Upper lobe of left lung (tissue), 6 donors: ENCODE measurements at regions not wholly inside any gene's neighbourhood (a gene's known extent, or its start where the extent isn't known, plus 50 kb on each side); places are given as distances from the start of the nearest gene placed in this dataset.

ENCODE experiments used
- ATAC-seq, 2 donors: fragments of 200-7000 bp; cut with Tn5 transposase; one replicate each; pipeline ENCODE4 v1.9.1; 2022; ENCODE audit warnings: mild to moderate bottlenecking in 2 of 2, moderate library complexity in 2 of 2; ENCODE audit not compliant: low FRiP score in 2 of 2
- DNase-seq, 2 donors: peaks; one replicate each; pipeline ENCODE4 v3.0.0-alpha.2; 2019 to 2020
- H3K27ac ChIP-seq, 4 donors: fragments of 200-600 bp; sonication (generic); one replicate each; pipeline ENCODE4 v1.5.1; 2016 to 2019
- H3K27me3 ChIP-seq, 4 donors: fragments of 200-600 bp; sonication (generic); one replicate each; pipeline ENCODE4 v1.5.1; 2017 to 2019
- H3K36me3 ChIP-seq, 4 donors: fragments of 200-600 bp; sonication (generic); one replicate each; pipeline ENCODE4 v1.5.1; 2016 to 2019
- H3K4me1 ChIP-seq, 4 donors: fragments of 200-600 bp; sonication (generic); one replicate each; pipeline ENCODE4 v1.5.1; 2018 to 2019
- H3K4me3 ChIP-seq, 4 donors: fragments of 200-600 bp; sonication (generic); one replicate each; pipeline ENCODE4 v1.5.1; 2017 to 2019; ENCODE audit warnings: mild to moderate bottlenecking in 2 of 4, moderate library complexity in 1 of 4
- H3K9me3 ChIP-seq, 4 donors: fragments of 200-600 bp; sonication (generic); one replicate each; pipeline ENCODE4 v1.5.1; 2018 to 2019
- EP300 ChIP-seq, 4 donors: sonication (generic); formaldehyde crosslinking; IDR thresholded peaks; one replicate each; pipeline ENCODE4 v1.5.1; 2017; ENCODE audit warnings: antibody characterized with exemption in 4 of 4, control low read depth in 2 of 4
- POLR2A ChIP-seq, 4 donors: fragments of 450-650 bp; IDR thresholded peaks; one replicate each; pipeline ENCODE4 v1.5.1; 2016 to 2017; ENCODE audit warnings: antibody characterized with exemption in 4 of 4, mild to moderate bottlenecking in 2 of 4
- POLR2AphosphoS5 ChIP-seq, 2 donors: sonication (generic); formaldehyde crosslinking; IDR thresholded peaks; one replicate each; pipeline ENCODE4 v1.5.1; 2017; ENCODE audit warnings: antibody characterized with exemption in 2 of 2
- WGBS, 2 donors: methylation state at CpG; one replicate each; pipeline ENCODE4 v1.1.5; 2017 to 2018; 5-methylcytosine and 5-hydroxymethylcytosine counted together
- TF ChIP-seq, protein P1 (sequence below), 6 experiments: fragments of 450-650 bp in 4 of 6; fragments of 200-600 bp in 2 of 6; sonication (generic) in 2 of 6; IDR thresholded peaks; one replicate each; pipeline ENCODE4 v1.5.1; 2016 to 2019; ENCODE audit warnings: antibody characterized with exemption in 6 of 6
- donor health status: DM: no; HTN: no; CAD: no; lungs with moderate emphysema.
- donor health status: DM: no; HTN: yes; CAD: no; lungs with severe emphysema.

DNA sequence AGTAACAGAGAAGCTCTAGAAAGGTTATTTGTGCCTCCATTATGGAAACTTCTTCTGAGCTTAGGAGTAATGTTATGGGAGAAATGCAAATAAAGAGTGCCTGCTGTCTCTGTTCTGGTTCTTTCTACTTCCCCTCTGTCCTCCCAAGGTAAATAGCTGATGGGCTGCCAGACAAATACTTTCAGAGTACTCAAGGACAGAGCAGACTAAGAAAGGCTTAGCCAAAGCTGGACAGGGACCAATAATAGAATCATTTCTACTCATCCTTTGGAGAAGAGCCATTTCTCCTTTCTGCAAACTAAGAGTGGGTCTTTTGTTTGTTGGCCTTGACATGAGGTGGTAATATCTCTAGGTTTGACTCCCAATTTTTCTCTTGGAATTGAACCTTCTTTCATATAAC, 136.1 kb downstream of the MID1IP1 start:
- H3K36me3 ChIP-seq = no peaks in the 10 kb centered on the region
- H3K9me3 ChIP-seq = no peaks in the 10 kb centered on the region
- TF ChIP-seq POLR2A (IDR thresholded peaks at IDR 0.05) (no peak), POLR2AphosphoS5 (IDR thresholded peaks at IDR 0.05) (no peak)
- H3K27ac ChIP-seq = no peak overlapping the region
- ATAC-seq (no peak), DNase-seq (no peak)
- H3K4me1 ChIP-seq = peaks cover 0 to 3% (median 0%) of the 10 kb centered on the region in 4 donors
- H3K4me3 ChIP-seq = no peak overlapping the region
- no peaks in the 10 kb centered on the region for H3K27me3 ChIP-seq

DNA sequence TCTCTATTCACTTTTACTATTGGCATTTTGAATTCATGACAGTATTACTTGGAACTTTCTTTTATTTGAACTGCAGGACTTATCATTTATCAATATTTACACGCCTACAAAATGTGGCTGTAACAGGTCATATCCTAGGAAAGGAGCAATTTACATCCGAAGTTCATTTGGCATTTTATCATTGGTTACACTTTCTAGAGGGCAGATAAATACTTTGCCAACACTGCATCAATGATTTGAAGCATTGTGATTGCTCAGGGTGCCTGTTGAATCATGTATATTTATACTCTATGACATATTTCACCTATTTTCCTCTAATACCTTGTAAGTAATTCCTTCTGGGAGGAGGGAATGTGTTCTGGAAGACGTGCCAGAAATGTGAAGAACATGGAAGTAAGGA, 136.7 kb downstream of the MID1IP1 start:
- TF ChIP-seq, protein P1, sequence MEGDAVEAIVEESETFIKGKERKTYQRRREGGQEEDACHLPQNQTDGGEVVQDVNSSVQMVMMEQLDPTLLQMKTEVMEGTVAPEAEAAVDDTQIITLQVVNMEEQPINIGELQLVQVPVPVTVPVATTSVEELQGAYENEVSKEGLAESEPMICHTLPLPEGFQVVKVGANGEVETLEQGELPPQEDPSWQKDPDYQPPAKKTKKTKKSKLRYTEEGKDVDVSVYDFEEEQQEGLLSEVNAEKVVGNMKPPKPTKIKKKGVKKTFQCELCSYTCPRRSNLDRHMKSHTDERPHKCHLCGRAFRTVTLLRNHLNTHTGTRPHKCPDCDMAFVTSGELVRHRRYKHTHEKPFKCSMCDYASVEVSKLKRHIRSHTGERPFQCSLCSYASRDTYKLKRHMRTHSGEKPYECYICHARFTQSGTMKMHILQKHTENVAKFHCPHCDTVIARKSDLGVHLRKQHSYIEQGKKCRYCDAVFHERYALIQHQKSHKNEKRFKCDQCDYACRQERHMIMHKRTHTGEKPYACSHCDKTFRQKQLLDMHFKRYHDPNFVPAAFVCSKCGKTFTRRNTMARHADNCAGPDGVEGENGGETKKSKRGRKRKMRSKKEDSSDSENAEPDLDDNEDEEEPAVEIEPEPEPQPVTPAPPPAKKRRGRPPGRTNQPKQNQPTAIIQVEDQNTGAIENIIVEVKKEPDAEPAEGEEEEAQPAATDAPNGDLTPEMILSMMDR (IDR thresholded peaks at IDR 0.05) = no peak
- TF ChIP-seq EP300 (IDR thresholded peaks at IDR 0.05) (no peak), POLR2AphosphoS5 (IDR thresholded peaks at IDR 0.05) (no peak), POLR2A (IDR thresholded peaks at IDR 0.05) (no peak)
- Histone ChIP-seq H3K27ac (no peak overlapping the region), H3K9me3 (peaks cover 0 to 1% (median 0%) of the 10 kb centered on the region in 4 donors), H3K27me3 (no peaks in the 10 kb centered on the region), H3K4me3 (no peak overlapping the region), H3K4me1 (peaks cover 0 to 3% (median 0%) of the 10 kb centered on the region in 4 donors), H3K36me3 (no peaks in the 10 kb centered on the region)
- DNase-seq (no peak), ATAC-seq (no peak)
- 49 to 76% methylated on average over 3 of the region's 3 CpGs for WGBS, 2 donors

DNA sequence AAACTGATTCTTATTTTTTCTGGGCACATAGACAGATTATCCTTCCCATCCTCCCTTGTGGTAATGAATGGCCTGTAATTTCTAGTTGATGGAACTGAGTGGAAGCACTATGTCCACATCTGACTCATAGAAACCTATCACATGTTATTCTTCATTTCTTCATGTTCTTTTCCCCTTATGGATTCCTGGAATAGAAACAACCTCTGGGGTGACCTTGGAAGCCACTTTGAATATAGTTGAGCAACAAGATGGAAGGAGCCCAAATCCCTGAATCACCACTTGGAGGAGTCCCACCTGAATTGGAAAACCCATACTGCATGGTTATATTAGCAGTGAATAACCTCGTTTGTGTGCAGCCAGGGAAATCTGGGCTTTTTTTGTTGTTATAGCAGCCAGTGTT, 137.8 kb downstream of the MID1IP1 start:
- TF ChIP-seq POLR2AphosphoS5 (IDR thresholded peaks at IDR 0.05) (peak in 1 of 2 donors; percentile 38), POLR2A (IDR thresholded peaks at IDR 0.05) (no peak), EP300 (IDR thresholded peaks at IDR 0.05) (peak in 2 of 4 donors; percentile 21 to 65)
- H3K4me1 ChIP-seq = peaks cover 0 to 3% (median 0%) of the 10 kb centered on the region in 4 donors
- 18 to 45% methylated on average over 1 of the region's 1 CpG for WGBS, 2 donors

DNA sequence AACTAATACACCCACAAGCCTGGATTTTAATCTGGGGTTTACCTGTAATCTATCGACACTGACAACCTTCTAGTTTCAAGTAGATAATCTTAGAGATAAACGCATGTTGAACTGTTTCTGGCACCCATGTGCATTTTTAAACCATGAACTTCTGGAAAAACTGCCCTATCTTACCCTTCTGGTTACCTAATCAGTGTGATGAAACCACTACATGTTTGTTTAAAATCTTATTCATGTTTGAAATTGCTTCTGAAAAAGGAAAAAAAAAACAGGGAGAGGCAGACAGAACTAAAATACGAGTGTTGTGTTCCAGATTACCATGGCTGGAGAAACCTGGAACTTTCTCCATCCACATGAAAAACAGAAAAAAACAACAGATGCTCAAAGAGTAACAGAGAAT, 139.3 kb downstream of the MID1IP1 start:
- peaks cover 0 to 3% (median 0%) of the 10 kb centered on the region in 4 donors for H3K4me1 ChIP-seq
- no peaks in the 10 kb centered on the region for H3K27me3 ChIP-seq
- DNase-seq (no peak), ATAC-seq (no peak)
- no peaks in the 10 kb centered on the region for H3K36me3 ChIP-seq
- peaks cover 0 to 9% (median 0%) of the 10 kb centered on the region in 4 donors for H3K9me3 ChIP-seq
- 65 to 69% methylated on average over 3 of the region's 3 CpGs for WGBS, 2 donors
- H3K27ac ChIP-seq = no peak overlapping the region
- TF ChIP-seq POLR2A (IDR thresholded peaks at IDR 0.05) (no peak), POLR2AphosphoS5 (IDR thresholded peaks at IDR 0.05) (no peak), EP300 (IDR thresholded peaks at IDR 0.05) (no peak)
- TF ChIP-seq, protein P1 (IDR thresholded peaks at IDR 0.05) = no peak
- H3K4me3 ChIP-seq = no peak overlapping the region

More for the DNA sequence above, 137.8 kb downstream of the MID1IP1 start:
- Histone ChIP-seq H3K9me3 (peaks cover 0 to 9% (median 0%) of the 10 kb centered on the region in 4 donors), H3K36me3 (no peaks in the 10 kb centered on the region), H3K27me3 (no peaks in the 10 kb centered on the region), H3K4me3 (no peak overlapping the region), H3K27ac (no peak overlapping the region)
- DNase-seq (no peak), ATAC-seq (peak in 1 of 2 donors; percentile 69)

DNA sequence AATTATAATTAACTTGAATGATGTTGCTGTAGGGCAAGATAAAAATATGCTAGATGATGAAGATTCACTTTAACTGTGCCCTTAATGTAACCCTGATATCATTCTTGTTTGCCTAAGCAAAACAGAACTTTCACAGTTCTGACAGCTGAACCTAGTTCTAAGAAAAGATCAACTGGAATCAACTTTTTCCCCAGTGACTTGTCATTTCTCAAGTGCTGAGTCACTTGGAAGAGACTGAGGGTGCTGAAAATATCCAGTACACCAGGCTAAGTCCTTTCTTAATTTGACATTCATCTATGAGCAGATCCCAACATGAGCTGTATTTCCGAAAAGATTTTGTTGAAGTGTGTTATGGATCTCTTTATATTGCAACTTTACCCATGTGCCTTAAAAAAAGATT, 140.4 kb downstream of the MID1IP1 start:
- no peaks in the 10 kb centered on the region for H3K27me3 ChIP-seq
- H3K36me3 ChIP-seq = no peaks in the 10 kb centered on the region
- TF ChIP-seq POLR2A (IDR thresholded peaks at IDR 0.05) (no peak), POLR2AphosphoS5 (IDR thresholded peaks at IDR 0.05) (no peak), EP300 (IDR thresholded peaks at IDR 0.05) (no peak)
- TF ChIP-seq, protein P1 (IDR thresholded peaks at IDR 0.05) = no peak
- H3K27ac ChIP-seq = no peak overlapping the region
- peaks cover 0 to 3% (median 0%) of the 10 kb centered on the region in 4 donors for H3K4me1 ChIP-seq
- peaks cover 0 to 9% (median 0%) of the 10 kb centered on the region in 4 donors for H3K9me3 ChIP-seq
- DNase-seq (no peak), ATAC-seq (no peak)
- no peak overlapping the region for H3K4me3 ChIP-seq
- WGBS, 2 donors = 92 to 100% methylated on average over 1 of the region's 1 CpG

DNA sequence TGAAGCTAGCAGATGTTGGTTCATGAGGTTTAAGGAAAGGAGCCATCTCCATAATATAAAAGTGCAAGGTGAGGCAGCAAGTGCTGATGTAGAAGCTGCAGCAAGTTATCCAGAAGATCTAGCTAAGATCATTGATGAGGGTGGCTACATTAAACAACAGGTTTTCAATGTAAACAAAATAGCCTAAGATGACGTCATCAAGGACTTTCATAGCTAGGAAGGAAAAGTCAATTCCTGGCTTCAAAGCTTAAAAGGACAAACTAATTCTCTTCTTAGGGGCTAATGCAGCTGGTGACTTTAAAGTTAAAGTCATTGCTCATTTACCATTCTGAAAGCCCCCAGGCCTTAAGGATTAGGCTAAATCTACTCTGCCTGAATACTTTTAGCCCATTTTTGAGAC, 141.9 kb downstream of the MID1IP1 start:
- peaks cover 0 to 3% (median 0%) of the 10 kb centered on the region in 4 donors for H3K4me1 ChIP-seq
- H3K27ac ChIP-seq = no peak overlapping the region
- DNase-seq (no peak), ATAC-seq (no peak)
- peaks cover 0 to 9% (median 0%) of the 10 kb centered on the region in 4 donors for H3K9me3 ChIP-seq
- WGBS, 2 donors = 63 to 88% methylated on average over 1 of the region's 1 CpG
- TF ChIP-seq, protein P1 (IDR thresholded peaks at IDR 0.05) = no peak
- no peak for TF ChIP-seq POLR2A (IDR thresholded peaks at IDR 0.05)
- no peak for TF ChIP-seq EP300 (IDR thresholded peaks at IDR 0.05)
- TF ChIP-seq POLR2AphosphoS5 (IDR thresholded peaks at IDR 0.05) = no peak
- H3K27me3 ChIP-seq = no peaks in the 10 kb centered on the region
- H3K36me3 ChIP-seq = no peaks in the 10 kb centered on the region
- no peak overlapping the region for H3K4me3 ChIP-seq
